ENCODE measurements at regions not wholly inside any gene's neighbourhood (a gene's known extent, or its start where the extent isn't known, plus 50 kb on each side); places are given as distances from the start of the nearest gene placed in this dataset.
"Not testable (repeated sequence)": the region's sequence is repeated elsewhere in the genome, so short reads cannot be mapped to it uniquely, and the experiment has no call there.

GRCh38 chr3:178112552-178112951 is 423.7 kb upstream of the KCNMB2 start:
- not testable (repeated sequence) for H3K4me3 ChIP-seq (ENCODE audit: low read depth in 1 of 5, low read length in 5 of 5); H3K27me3 ChIP-seq (ENCODE audit: control insufficient read depth in 5 of 5, insufficient read depth in 4 of 5, low read length in 5 of 5); H3K9ac ChIP-seq (ENCODE audit: low read length in 5 of 5); H3K4me1 ChIP-seq (ENCODE audit: control insufficient read depth in 5 of 5, insufficient read depth in 5 of 5, low read length in 5 of 5); H3K36me3 ChIP-seq (ENCODE audit: control insufficient read depth in 5 of 5, insufficient read depth in 5 of 5, low read length in 5 of 5); H3K27ac ChIP-seq (ENCODE audit: low read depth, low read length); H3K9me3 ChIP-seq (ENCODE audit: control insufficient read depth in 5 of 5, low read length in 5 of 5)

- Histone ChIP-seq H3K9me3 (ENCODE audit: control insufficient read depth in 5 of 5, low read length in 5 of 5) (peaks cover 0 to 5% (median 2%) of the 10 kb centered on the region in 5 donors), H3K9ac (ENCODE audit: low read length in 5 of 5) (no peak overlapping the region), H3K27me3 (ENCODE audit: control insufficient read depth in 5 of 5, insufficient read depth in 4 of 5, low read length in 5 of 5) (no peaks in the 10 kb centered on the region), H3K36me3 (ENCODE audit: control insufficient read depth in 5 of 5, insufficient read depth in 5 of 5, low read length in 5 of 5) (no peaks in the 10 kb centered on the region), H3K4me3 (ENCODE audit: low read depth in 1 of 5, low read length in 5 of 5) (no peak overlapping the region), H3K27ac (ENCODE audit: low read depth, low read length) (no peak overlapping the region), H3K4me1 (ENCODE audit: control insufficient read depth in 5 of 5, insufficient read depth in 5 of 5, low read length in 5 of 5) (no peaks in the 10 kb centered on the region)
These were observed 418.6 kb upstream of the KCNMB2 start for GRCh38 chr3:178117641-178118040.

GRCh38 chr3:178119608-178120295 is 416.5 kb upstream of the KCNMB2 start:
- H3K4me1 ChIP-seq (ENCODE audit: control insufficient read depth in 5 of 5, insufficient read depth in 5 of 5, low read length in 5 of 5); H3K4me3 ChIP-seq (ENCODE audit: low read depth in 1 of 5, low read length in 5 of 5); H3K9ac ChIP-seq (ENCODE audit: low read length in 5 of 5); H3K9me3 ChIP-seq (ENCODE audit: control insufficient read depth in 5 of 5, low read length in 5 of 5); H3K27me3 ChIP-seq (ENCODE audit: control insufficient read depth in 5 of 5, insufficient read depth in 4 of 5, low read length in 5 of 5); H3K27ac ChIP-seq (ENCODE audit: low read depth, low read length); H3K36me3 ChIP-seq (ENCODE audit: control insufficient read depth in 5 of 5, insufficient read depth in 5 of 5, low read length in 5 of 5): not testable (repeated sequence)

GRCh38 chr3:178120367-178120766 is 415.9 kb upstream of the KCNMB2 start:
- no peaks in the 10 kb centered on the region for H3K4me1 ChIP-seq (ENCODE audit: control insufficient read depth in 5 of 5, insufficient read depth in 5 of 5, low read length in 5 of 5)
- no peaks in the 10 kb centered on the region for H3K36me3 ChIP-seq (ENCODE audit: control insufficient read depth in 5 of 5, insufficient read depth in 5 of 5, low read length in 5 of 5)
- no peaks in the 10 kb centered on the region for H3K27me3 ChIP-seq (ENCODE audit: control insufficient read depth in 5 of 5, insufficient read depth in 4 of 5, low read length in 5 of 5)
- no peak overlapping the region for H3K4me3 ChIP-seq (ENCODE audit: low read depth in 1 of 5, low read length in 5 of 5)
- no peak overlapping the region for H3K27ac ChIP-seq (ENCODE audit: low read depth, low read length)
- H3K9ac ChIP-seq (ENCODE audit: low read length in 5 of 5), result no peak overlapping the region
- peaks cover 0 to 5% (median 2%) of the 10 kb centered on the region in 5 donors for H3K9me3 ChIP-seq (ENCODE audit: control insufficient read depth in 5 of 5, low read length in 5 of 5)

GRCh38 chr3:178126686-178127085 is 409.6 kb upstream of the KCNMB2 start:
- H3K9me3 ChIP-seq (ENCODE audit: control insufficient read depth in 5 of 5, low read length in 5 of 5), result peaks cover 0 to 3% (median 0%) of the 10 kb centered on the region in 5 donors
- no peaks in the 10 kb centered on the region for H3K27me3 ChIP-seq (ENCODE audit: control insufficient read depth in 5 of 5, insufficient read depth in 4 of 5, low read length in 5 of 5)
- no peak overlapping the region for H3K27ac ChIP-seq (ENCODE audit: low read depth, low read length)
- no peaks in the 10 kb centered on the region for H3K4me1 ChIP-seq (ENCODE audit: control insufficient read depth in 5 of 5, insufficient read depth in 5 of 5, low read length in 5 of 5)
- no peaks in the 10 kb centered on the region for H3K36me3 ChIP-seq (ENCODE audit: control insufficient read depth in 5 of 5, insufficient read depth in 5 of 5, low read length in 5 of 5)
- no peak overlapping the region for H3K4me3 ChIP-seq (ENCODE audit: low read depth in 1 of 5, low read length in 5 of 5)
- H3K9ac ChIP-seq (ENCODE audit: low read length in 5 of 5), result no peak overlapping the region

GRCh38 chr3:178127221-178127620 is 409.0 kb upstream of the KCNMB2 start:
- H3K9me3 ChIP-seq (ENCODE audit: control insufficient read depth in 5 of 5, low read length in 5 of 5), result no peaks in the 10 kb centered on the region
- no peaks in the 10 kb centered on the region for H3K4me1 ChIP-seq (ENCODE audit: control insufficient read depth in 5 of 5, insufficient read depth in 5 of 5, low read length in 5 of 5)
- no peaks in the 10 kb centered on the region for H3K27me3 ChIP-seq (ENCODE audit: control insufficient read depth in 5 of 5, insufficient read depth in 4 of 5, low read length in 5 of 5)
- H3K27ac ChIP-seq (ENCODE audit: low read depth, low read length), result no peak overlapping the region
- H3K9ac ChIP-seq (ENCODE audit: low read length in 5 of 5), result no peak overlapping the region
- no peaks in the 10 kb centered on the region for H3K36me3 ChIP-seq (ENCODE audit: control insufficient read depth in 5 of 5, insufficient read depth in 5 of 5, low read length in 5 of 5)
- no peak overlapping the region for H3K4me3 ChIP-seq (ENCODE audit: low read depth in 1 of 5, low read length in 5 of 5)

- Histone ChIP-seq H3K27me3 (ENCODE audit: control insufficient read depth in 5 of 5, insufficient read depth in 4 of 5, low read length in 5 of 5) (no peaks in the 10 kb centered on the region), H3K27ac (ENCODE audit: low read depth, low read length) (no peak overlapping the region), H3K4me3 (ENCODE audit: low read depth in 1 of 5, low read length in 5 of 5) (no peak overlapping the region), H3K9me3 (ENCODE audit: control insufficient read depth in 5 of 5, low read length in 5 of 5) (no peaks in the 10 kb centered on the region), H3K9ac (ENCODE audit: low read length in 5 of 5) (no peak overlapping the region), H3K4me1 (ENCODE audit: control insufficient read depth in 5 of 5, insufficient read depth in 5 of 5, low read length in 5 of 5) (no peaks in the 10 kb centered on the region), H3K36me3 (ENCODE audit: control insufficient read depth in 5 of 5, insufficient read depth in 5 of 5, low read length in 5 of 5) (no peaks in the 10 kb centered on the region)
These were observed 407.1 kb upstream of the KCNMB2 start for GRCh38 chr3:178129109-178129508.

- no peaks in the 10 kb centered on the region for H3K9me3 ChIP-seq (ENCODE audit: control insufficient read depth in 5 of 5, low read length in 5 of 5)
- H3K4me3 ChIP-seq (ENCODE audit: low read depth in 1 of 5, low read length in 5 of 5), result no peak overlapping the region
- H3K27ac ChIP-seq (ENCODE audit: low read depth, low read length), result no peak overlapping the region
- no peaks in the 10 kb centered on the region for H3K27me3 ChIP-seq (ENCODE audit: control insufficient read depth in 5 of 5, insufficient read depth in 4 of 5, low read length in 5 of 5)
- H3K4me1 ChIP-seq (ENCODE audit: control insufficient read depth in 5 of 5, insufficient read depth in 5 of 5, low read length in 5 of 5), result no peaks in the 10 kb centered on the region
- no peaks in the 10 kb centered on the region for H3K36me3 ChIP-seq (ENCODE audit: control insufficient read depth in 5 of 5, insufficient read depth in 5 of 5, low read length in 5 of 5)
- no peak overlapping the region for H3K9ac ChIP-seq (ENCODE audit: low read length in 5 of 5)
These were observed 404.4 kb upstream of the KCNMB2 start for GRCh38 chr3:178131801-178132200.

GRCh38 chr3:178137206-178137605 is 399.0 kb upstream of the KCNMB2 start:
- no peaks in the 10 kb centered on the region for H3K27me3 ChIP-seq (ENCODE audit: control insufficient read depth in 5 of 5, insufficient read depth in 4 of 5, low read length in 5 of 5)
- no peak overlapping the region for H3K4me3 ChIP-seq (ENCODE audit: low read depth in 1 of 5, low read length in 5 of 5)
- H3K9ac ChIP-seq (ENCODE audit: low read length in 5 of 5), result no peak overlapping the region
- H3K4me1 ChIP-seq (ENCODE audit: control insufficient read depth in 5 of 5, insufficient read depth in 5 of 5, low read length in 5 of 5), result no peaks in the 10 kb centered on the region
- H3K36me3 ChIP-seq (ENCODE audit: control insufficient read depth in 5 of 5, insufficient read depth in 5 of 5, low read length in 5 of 5), result no peaks in the 10 kb centered on the region
- H3K9me3 ChIP-seq (ENCODE audit: control insufficient read depth in 5 of 5, low read length in 5 of 5), result no peaks in the 10 kb centered on the region
- H3K27ac ChIP-seq (ENCODE audit: low read depth, low read length), result no peak overlapping the region

- H3K4me1 ChIP-seq (ENCODE audit: control insufficient read depth in 5 of 5, insufficient read depth in 5 of 5, low read length in 5 of 5), result no peaks in the 10 kb centered on the region
- no peak overlapping the region for H3K4me3 ChIP-seq (ENCODE audit: low read depth in 1 of 5, low read length in 5 of 5)
- no peak overlapping the region for H3K9ac ChIP-seq (ENCODE audit: low read length in 5 of 5)
- no peaks in the 10 kb centered on the region for H3K27me3 ChIP-seq (ENCODE audit: control insufficient read depth in 5 of 5, insufficient read depth in 4 of 5, low read length in 5 of 5)
- H3K9me3 ChIP-seq (ENCODE audit: control insufficient read depth in 5 of 5, low read length in 5 of 5), result no peaks in the 10 kb centered on the region
- H3K36me3 ChIP-seq (ENCODE audit: control insufficient read depth in 5 of 5, insufficient read depth in 5 of 5, low read length in 5 of 5), result no peaks in the 10 kb centered on the region
- H3K27ac ChIP-seq (ENCODE audit: low read depth, low read length), result no peak overlapping the region
These were observed 398.4 kb upstream of the KCNMB2 start for GRCh38 chr3:178137831-178138230.

GRCh38 chr3:178139116-178139515 is 397.1 kb upstream of the KCNMB2 start:
- H3K4me3 ChIP-seq (ENCODE audit: low read depth in 1 of 5, low read length in 5 of 5), result no peak overlapping the region
- no peaks in the 10 kb centered on the region for H3K4me1 ChIP-seq (ENCODE audit: control insufficient read depth in 5 of 5, insufficient read depth in 5 of 5, low read length in 5 of 5)
- H3K36me3 ChIP-seq (ENCODE audit: control insufficient read depth in 5 of 5, insufficient read depth in 5 of 5, low read length in 5 of 5), result no peaks in the 10 kb centered on the region
- no peaks in the 10 kb centered on the region for H3K9me3 ChIP-seq (ENCODE audit: control insufficient read depth in 5 of 5, low read length in 5 of 5)
- no peaks in the 10 kb centered on the region for H3K27me3 ChIP-seq (ENCODE audit: control insufficient read depth in 5 of 5, insufficient read depth in 4 of 5, low read length in 5 of 5)
- no peak overlapping the region for H3K27ac ChIP-seq (ENCODE audit: low read depth, low read length)
- no peak overlapping the region for H3K9ac ChIP-seq (ENCODE audit: low read length in 5 of 5)
